Trophoblast cell (in vitro differentiated cells and primary cell): ENCODE measurements at regions not wholly inside any gene's neighbourhood (a gene's known extent, or its start where the extent isn't known, plus 50 kb on each side); places are given as distances from the start of the nearest gene placed in this dataset.
A peak's percentile ranks its signal among the peaks of the same experiment; 100 is the strongest.

Experiments used
- DNase-seq, 2 donors: peaks; one replicate each; pipeline ENCODE4 v3.0.0-alpha.2; 2016
- H2AFZ ChIP-seq: 2 replicates; pipeline ENCODE4 v1.6.1; 2013; ENCODE audit warnings: low read length, moderate library complexity, mild to moderate bottlenecking; ENCODE audit not compliant: insufficient read depth, poor library complexity
- H2AK5ac ChIP-seq: 2 replicates; pipeline ENCODE4 v1.6.1; 2013; ENCODE audit warnings: mild to moderate bottlenecking, low read length
- H2BK120ac ChIP-seq: 2 replicates; pipeline ENCODE4 v1.6.1; 2013; ENCODE audit warnings: low read length, mild to moderate bottlenecking, moderate library complexity; ENCODE audit not compliant: insufficient read depth, poor library complexity
- H2BK12ac ChIP-seq: 2 replicates; pipeline ENCODE4 v1.6.1; 2013; ENCODE audit warnings: mild to moderate bottlenecking, low read length, moderate library complexity
- H2BK5ac ChIP-seq: 2 replicates; pipeline ENCODE4 v1.6.1; 2013; ENCODE audit warnings: low read length, low read depth, moderate library complexity, mild to moderate bottlenecking; ENCODE audit not compliant: poor library complexity
- H3K14ac ChIP-seq: 2 replicates; pipeline ENCODE4 v1.6.1; 2013; ENCODE audit warnings: mild to moderate bottlenecking, low read length
- H3K18ac ChIP-seq: 2 replicates; pipeline ENCODE4 v1.6.1; 2013; ENCODE audit warnings: mild to moderate bottlenecking, low read length
- H3K23ac ChIP-seq: 2 replicates; pipeline ENCODE4 v1.6.1; 2013; ENCODE audit warnings: low read length
- H3K27ac ChIP-seq: 2 replicates; pipeline ENCODE4 v1.5.1; 2013; ENCODE audit warnings: low read depth, mild to moderate bottlenecking, inconsistent platforms, low read length, moderate library complexity
- H3K27me3 ChIP-seq: 2 replicates; pipeline ENCODE4 v1.6.1; 2013; ENCODE audit warnings: inconsistent platforms, mild to moderate bottlenecking, low read length, moderate library complexity; ENCODE audit not compliant: insufficient read depth
- H3K36me3 ChIP-seq, 2 experiments: 1 replicate in 1 of 2; 2 replicates in 1 of 2; pipeline ENCODE4 v1.6.1; 2013; ENCODE audit warnings: low read length in 2 of 2, mild to moderate bottlenecking in 2 of 2, moderate library complexity in 1 of 2; ENCODE audit not compliant: insufficient read depth in 2 of 2, control insufficient read depth in 1 of 2
- H3K4ac ChIP-seq: 2 replicates; pipeline ENCODE4 v1.6.1; 2013; ENCODE audit warnings: low read depth, mild to moderate bottlenecking, low read length, moderate library complexity
- H3K4me1 ChIP-seq, 2 experiments: 1 replicate in 1 of 2; 2 replicates in 1 of 2; pipeline ENCODE4 v1.6.1; 2013; ENCODE audit warnings: low read length in 2 of 2, mild to moderate bottlenecking in 2 of 2, moderate library complexity in 1 of 2; ENCODE audit not compliant: insufficient read depth in 2 of 2, control insufficient read depth in 1 of 2
- H3K4me2 ChIP-seq: 2 replicates; pipeline ENCODE4 v1.6.1; 2013; ENCODE audit warnings: inconsistent platforms, mild to moderate bottlenecking, low read length, moderate library complexity
- H3K4me3 ChIP-seq: 2 replicates; pipeline ENCODE4 v1.5.1; 2013; ENCODE audit warnings: mild to moderate bottlenecking, low read depth, low read length, inconsistent platforms
- H3K79me1 ChIP-seq: one replicate; pipeline ENCODE4 v1.6.1; 2013; ENCODE audit warnings: low read length
- H3K79me2 ChIP-seq: 2 replicates; pipeline ENCODE4 v1.6.1; 2013; ENCODE audit warnings: low read length, mild to moderate bottlenecking; ENCODE audit not compliant: control insufficient read depth, insufficient read depth, poor library complexity
- H3K9ac ChIP-seq: 2 replicates; pipeline ENCODE4 v1.6.1; 2013; ENCODE audit warnings: mild to moderate bottlenecking, low read length
- H3K9me3 ChIP-seq: 2 replicates; pipeline ENCODE4 v1.6.1; 2013; ENCODE audit warnings: low read depth, mild to moderate bottlenecking, control low read depth, inconsistent platforms, low read length; ENCODE audit not compliant: insufficient read depth
- H4K12ac ChIP-seq: 2 replicates; pipeline ENCODE4 v1.6.1; 2013; ENCODE audit warnings: low read depth, mild to moderate bottlenecking, low read length, moderate library complexity
- H4K8ac ChIP-seq: 2 replicates; pipeline ENCODE4 v1.6.1; 2013; ENCODE audit warnings: low read depth, mild to moderate bottlenecking, low read length, moderate library complexity
- H4K91ac ChIP-seq: one replicate; pipeline ENCODE4 v1.6.1; 2013; ENCODE audit warnings: low read depth, mild to moderate bottlenecking, low read length, moderate library complexity
- WGBS: extraction: QIAGEN DNeasy Blood & Tissue Kit; methylation state at CpG from one replicate; pipeline ENCODE4 v1.1.7; 2013; ENCODE audit warnings: missing lambda C conversion rate; ENCODE audit not compliant: insufficient read length, insufficient coverage; ENCODE audit errors: extremely low coverage; 5-methylcytosine and 5-hydroxymethylcytosine counted together

GRCh38 chr5:8458038-8458383 lies 589.1 kb downstream of the MTRR start:
- Histone ChIP-seq H2BK120ac (peak overlapping the region; percentile 27), H4K91ac (peak overlapping the region; percentile 77), H2AK5ac (no peak overlapping the region), H4K12ac (no peak overlapping the region), H2BK12ac (no peak overlapping the region), H3K79me1 (peaks cover 2% of the 10 kb centered on the region), H2AFZ (peak overlapping the region; percentile 71), H3K4me3 (peak overlapping the region; percentile 64), H3K14ac (peak overlapping the region; percentile 59), H3K18ac (peak overlapping the region; percentile 58), H3K27me3 (no peaks in the 10 kb centered on the region), H3K4me2 (no peak overlapping the region), H3K36me3 (peaks cover 2 to 4% of the 10 kb centered on the region in 2 experiments), H3K9me3 (no peaks in the 10 kb centered on the region), H3K23ac (no peak overlapping the region), H4K8ac (peak overlapping the region; percentile 91), H3K79me2 (peaks cover 6% of the 10 kb centered on the region), H3K27ac (no peak overlapping the region), H3K9ac (no peak overlapping the region), H2BK5ac (peak overlapping the region; percentile 59), H3K4ac (peak overlapping the region; percentile 77), H3K4me1 (no peaks in the 10 kb centered on the region)
- no peak for DNase-seq
- no CpG with 5 or more reads among the region's 22 CpGs for WGBS

GRCh38 chr5:8461543-8461942 lies 592.6 kb downstream of the MTRR start:
- no peak for DNase-seq
- H2BK120ac ChIP-seq: no peak overlapping the region
- no peak overlapping the region for H3K14ac ChIP-seq
- H3K79me2 ChIP-seq: peaks cover 6% of the 10 kb centered on the region
- no peak overlapping the region for H3K23ac ChIP-seq
- H2AK5ac ChIP-seq: no peak overlapping the region
- H3K4me1 ChIP-seq: no peaks in the 10 kb centered on the region
- no peak overlapping the region for H3K27ac ChIP-seq
- H3K9me3 ChIP-seq: no peaks in the 10 kb centered on the region
- no peak overlapping the region for H4K91ac ChIP-seq
- H3K4ac ChIP-seq: no peak overlapping the region
- H3K9ac ChIP-seq: no peak overlapping the region
- H2BK5ac ChIP-seq: no peak overlapping the region
- no peak overlapping the region for H3K4me3 ChIP-seq
- H3K79me1 ChIP-seq: peaks cover 2% of the 10 kb centered on the region
- no peak overlapping the region for H2BK12ac ChIP-seq
- no peaks in the 10 kb centered on the region for H3K27me3 ChIP-seq
- H3K36me3 ChIP-seq: peaks cover 2% of the 10 kb centered on the region in 2 experiments
- no peak overlapping the region for H3K18ac ChIP-seq
- H4K8ac ChIP-seq: no peak overlapping the region
- no peak overlapping the region for H4K12ac ChIP-seq
- WGBS: no CpG with 5 or more reads among the region's 3 CpGs
- no peak overlapping the region for H3K4me2 ChIP-seq
- H2AFZ ChIP-seq: no peak overlapping the region

GRCh38 chr5:8462565-8462964 lies 593.6 kb downstream of the MTRR start:
- peaks cover 2% of the 10 kb centered on the region in 2 experiments for H3K36me3 ChIP-seq
- no peak overlapping the region for H2BK5ac ChIP-seq
- no peak overlapping the region for H3K14ac ChIP-seq
- H2AFZ ChIP-seq: no peak overlapping the region
- no peak overlapping the region for H3K27ac ChIP-seq
- no CpG with 5 or more reads among the region's 4 CpGs for WGBS
- no peak overlapping the region for H4K91ac ChIP-seq
- no peak overlapping the region for H4K8ac ChIP-seq
- H3K79me1 ChIP-seq: peaks cover 2% of the 10 kb centered on the region
- H3K23ac ChIP-seq: no peak overlapping the region
- no peaks in the 10 kb centered on the region for H3K4me1 ChIP-seq
- H4K12ac ChIP-seq: no peak overlapping the region
- no peak overlapping the region for H3K18ac ChIP-seq
- no peak for DNase-seq
- peaks cover 6% of the 10 kb centered on the region for H3K79me2 ChIP-seq
- no peak overlapping the region for H2BK120ac ChIP-seq
- H2AK5ac ChIP-seq: no peak overlapping the region
- H3K4me3 ChIP-seq: no peak overlapping the region
- no peak overlapping the region for H3K4me2 ChIP-seq
- no peaks in the 10 kb centered on the region for H3K9me3 ChIP-seq
- no peak overlapping the region for H3K4ac ChIP-seq
- H3K27me3 ChIP-seq: no peaks in the 10 kb centered on the region
- no peak overlapping the region for H2BK12ac ChIP-seq
- no peak overlapping the region for H3K9ac ChIP-seq

- no peak overlapping the region for H3K4ac ChIP-seq
- no peak overlapping the region for H3K23ac ChIP-seq
- peaks cover 6% of the 10 kb centered on the region for H3K9me3 ChIP-seq
- H3K18ac ChIP-seq: no peak overlapping the region
- no peak overlapping the region for H4K12ac ChIP-seq
- no CpG with 5 or more reads among the region's 4 CpGs for WGBS
- no peak overlapping the region for H3K4me3 ChIP-seq
- H2BK120ac ChIP-seq: no peak overlapping the region
- H3K4me1 ChIP-seq: no peaks in the 10 kb centered on the region
- no peak overlapping the region for H3K9ac ChIP-seq
- no peak for DNase-seq
- H2AK5ac ChIP-seq: no peak overlapping the region
- H2AFZ ChIP-seq: no peak overlapping the region
- no peaks in the 10 kb centered on the region for H3K79me1 ChIP-seq
- no peak overlapping the region for H4K8ac ChIP-seq
- no peak overlapping the region for H2BK12ac ChIP-seq
- H2BK5ac ChIP-seq: no peak overlapping the region
- no peak overlapping the region for H3K27ac ChIP-seq
- H3K36me3 ChIP-seq: no peaks in the 10 kb centered on the region
- H3K27me3 ChIP-seq: no peaks in the 10 kb centered on the region
- H4K91ac ChIP-seq: no peak overlapping the region
- no peaks in the 10 kb centered on the region for H3K79me2 ChIP-seq
- no peak overlapping the region for H3K14ac ChIP-seq
- no peak overlapping the region for H3K4me2 ChIP-seq
These were observed 601.5 kb downstream of the MTRR start for GRCh38 chr5:8470489-8470888.
